Endodermal cell (in vitro differentiated cells): ENCODE measurements at regions not wholly inside any gene's neighbourhood (a gene's known extent, or its start where the extent isn't known, plus 50 kb on each side); places are given as distances from the start of the nearest gene placed in this dataset.

Source experiments
- DNase-seq: peaks from one replicate; pipeline ENCODE4 v3.0.0-alpha.2; 2017
- H3K27ac ChIP-seq: 2 replicates; pipeline ENCODE4 v1.5.1; 2013; ENCODE audit warnings: mild to moderate bottlenecking, low read depth, low read length, moderate library complexity
- H3K27me3 ChIP-seq: 2 replicates; pipeline ENCODE4 v1.6.1; 2013; ENCODE audit warnings: mild to moderate bottlenecking, low read length, moderate library complexity; ENCODE audit not compliant: insufficient read depth, control insufficient read depth, poor library complexity, severe bottlenecking
- H3K36me3 ChIP-seq: 2 replicates; pipeline ENCODE4 v1.7.0; 2013; ENCODE audit warnings: mild to moderate bottlenecking, low read length, moderate library complexity; ENCODE audit not compliant: control insufficient read depth, insufficient read depth
- H3K4me1 ChIP-seq: one replicate; pipeline ENCODE4 v1.7.0; 2013; ENCODE audit warnings: low read length; ENCODE audit not compliant: control insufficient read depth, insufficient read depth
- H3K4me3 ChIP-seq: 2 replicates; pipeline ENCODE4 v1.5.1; 2013; ENCODE audit warnings: mild to moderate bottlenecking, low read length, moderate library complexity
- H3K9ac ChIP-seq: 2 replicates; pipeline ENCODE4 v1.6.1; 2013; ENCODE audit warnings: mild to moderate bottlenecking, low read length, moderate library complexity; ENCODE audit not compliant: poor library complexity, severe bottlenecking; ENCODE audit errors: extremely low read depth
- H3K9me3 ChIP-seq: 2 replicates; pipeline ENCODE4 v1.6.1; 2013; ENCODE audit warnings: mild to moderate bottlenecking, low read length, moderate library complexity; ENCODE audit not compliant: control insufficient read depth
- H3K27ac Mint-ChIP-seq: 2 replicates; pipeline ENCODE4 v1.8.0; 2020; ENCODE audit warnings: mixed read lengths
- H3K27me3 Mint-ChIP-seq: 2 replicates; pipeline ENCODE4 v1.8.0; 2021; ENCODE audit warnings: mild to moderate bottlenecking, mixed read lengths; ENCODE audit not compliant: insufficient read depth
- H3K36me3 Mint-ChIP-seq: 2 replicates; pipeline ENCODE4 v1.8.0; 2020; ENCODE audit warnings: low read depth, mixed read lengths
- H3K4me1 Mint-ChIP-seq: 2 replicates; pipeline ENCODE4 v1.8.0; 2020; ENCODE audit warnings: mixed read lengths
- H3K4me3 Mint-ChIP-seq: 2 replicates; pipeline ENCODE4 v1.8.0; 2020; ENCODE audit warnings: mild to moderate bottlenecking, moderate library complexity, mixed read lengths
- H3K9me3 Mint-ChIP-seq: 2 replicates; pipeline ENCODE4 v1.8.0; 2020; ENCODE audit warnings: mild to moderate bottlenecking, mixed read lengths
- WGBS, 2 experiments: methylation state at CpG; one replicate each; pipeline versions ENCODE4 v1.1.5 to v1.1.7; 2013; ENCODE audit warnings: missing lambda C conversion rate in 2 of 2, mixed read lengths in 1 of 2; ENCODE audit not compliant: insufficient coverage in 1 of 2, insufficient read length in 1 of 2; 5-methylcytosine and 5-hydroxymethylcytosine counted together
- TF ChIP-seq, protein P1 (sequence below): fragments of 200-600 bp; sonication (generic); conservative IDR thresholded peaks from 2 replicates; pipeline ENCODE4 v1.5.0; 2021; ENCODE audit warnings: antibody characterized with exemption, mild to moderate bottlenecking

DNA sequence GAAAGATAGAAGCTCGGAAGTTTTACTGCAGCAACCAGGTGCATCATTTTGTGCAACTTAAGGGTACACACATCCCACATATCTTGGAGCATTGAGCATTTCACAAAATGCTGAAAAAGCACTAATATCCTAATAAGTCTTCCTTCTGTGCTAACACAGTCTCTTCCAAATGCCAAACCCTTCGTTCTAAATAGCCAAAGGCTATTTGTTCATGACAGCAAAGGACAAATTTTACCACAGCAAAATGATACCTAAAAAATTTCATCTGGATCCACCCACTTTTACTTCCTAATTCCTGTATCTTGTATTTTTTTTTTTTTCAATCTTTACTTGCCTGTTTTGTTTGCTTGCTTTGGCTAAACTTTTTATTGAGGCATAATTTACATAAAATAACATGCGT is 435.0 kb downstream of the RND3 start:
- H3K4me3 Mint-ChIP-seq: no peak overlapping the region
- H3K9ac ChIP-seq: no peak overlapping the region
- H3K27ac ChIP-seq: no peak overlapping the region
- 90 to 100% methylated on average over 2 of the region's 3 CpGs for WGBS, 2 experiments
- H3K4me3 ChIP-seq: no peak overlapping the region
- no peak for DNase-seq
- no peaks in the 10 kb centered on the region for H3K9me3 Mint-ChIP-seq
- H3K27ac Mint-ChIP-seq: no peak overlapping the region
- no peaks in the 10 kb centered on the region for H3K27me3 Mint-ChIP-seq
- no peaks in the 10 kb centered on the region for H3K4me1 Mint-ChIP-seq
- H3K36me3 Mint-ChIP-seq: no peaks in the 10 kb centered on the region
- TF ChIP-seq, protein P1, sequence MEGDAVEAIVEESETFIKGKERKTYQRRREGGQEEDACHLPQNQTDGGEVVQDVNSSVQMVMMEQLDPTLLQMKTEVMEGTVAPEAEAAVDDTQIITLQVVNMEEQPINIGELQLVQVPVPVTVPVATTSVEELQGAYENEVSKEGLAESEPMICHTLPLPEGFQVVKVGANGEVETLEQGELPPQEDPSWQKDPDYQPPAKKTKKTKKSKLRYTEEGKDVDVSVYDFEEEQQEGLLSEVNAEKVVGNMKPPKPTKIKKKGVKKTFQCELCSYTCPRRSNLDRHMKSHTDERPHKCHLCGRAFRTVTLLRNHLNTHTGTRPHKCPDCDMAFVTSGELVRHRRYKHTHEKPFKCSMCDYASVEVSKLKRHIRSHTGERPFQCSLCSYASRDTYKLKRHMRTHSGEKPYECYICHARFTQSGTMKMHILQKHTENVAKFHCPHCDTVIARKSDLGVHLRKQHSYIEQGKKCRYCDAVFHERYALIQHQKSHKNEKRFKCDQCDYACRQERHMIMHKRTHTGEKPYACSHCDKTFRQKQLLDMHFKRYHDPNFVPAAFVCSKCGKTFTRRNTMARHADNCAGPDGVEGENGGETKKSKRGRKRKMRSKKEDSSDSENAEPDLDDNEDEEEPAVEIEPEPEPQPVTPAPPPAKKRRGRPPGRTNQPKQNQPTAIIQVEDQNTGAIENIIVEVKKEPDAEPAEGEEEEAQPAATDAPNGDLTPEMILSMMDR: no peak
- H3K36me3 ChIP-seq: no peaks in the 10 kb centered on the region
- H3K4me1 ChIP-seq: no peaks in the 10 kb centered on the region
- no peaks in the 10 kb centered on the region for H3K27me3 ChIP-seq
- H3K9me3 ChIP-seq: no peaks in the 10 kb centered on the region

DNA sequence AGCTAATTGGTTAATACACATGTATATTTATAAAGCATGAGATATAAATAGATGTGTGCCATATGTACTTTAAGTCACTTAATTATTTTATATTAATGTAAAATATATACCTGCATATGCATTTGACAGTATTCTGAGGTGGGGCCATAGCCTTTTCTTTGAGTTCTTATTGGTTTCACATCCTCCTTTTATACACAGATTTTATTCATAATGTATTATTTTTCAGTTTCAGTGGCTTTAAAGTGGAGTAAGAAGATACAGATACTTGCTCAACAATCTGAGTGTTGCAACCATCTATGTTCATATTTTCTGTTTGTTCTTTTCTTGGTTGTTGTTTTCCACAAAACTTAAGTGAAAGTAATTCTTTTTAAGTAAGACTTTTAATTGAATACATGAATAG is 436.5 kb downstream of the RND3 start:
- TF ChIP-seq, protein P1: no peak
- Mint-ChIP-seq H3K27ac (no peak overlapping the region), H3K4me3 (no peak overlapping the region), H3K36me3 (no peaks in the 10 kb centered on the region), H3K27me3 (no peaks in the 10 kb centered on the region), H3K9me3 (no peaks in the 10 kb centered on the region), H3K4me1 (no peaks in the 10 kb centered on the region)
- H3K27ac ChIP-seq: no peak overlapping the region
- H3K27me3 ChIP-seq: no peaks in the 10 kb centered on the region
- no peaks in the 10 kb centered on the region for H3K4me1 ChIP-seq
- H3K9ac ChIP-seq: no peak overlapping the region
- no peak overlapping the region for H3K4me3 ChIP-seq
- no peaks in the 10 kb centered on the region for H3K9me3 ChIP-seq
- no peak for DNase-seq
- H3K36me3 ChIP-seq: no peaks in the 10 kb centered on the region

DNA sequence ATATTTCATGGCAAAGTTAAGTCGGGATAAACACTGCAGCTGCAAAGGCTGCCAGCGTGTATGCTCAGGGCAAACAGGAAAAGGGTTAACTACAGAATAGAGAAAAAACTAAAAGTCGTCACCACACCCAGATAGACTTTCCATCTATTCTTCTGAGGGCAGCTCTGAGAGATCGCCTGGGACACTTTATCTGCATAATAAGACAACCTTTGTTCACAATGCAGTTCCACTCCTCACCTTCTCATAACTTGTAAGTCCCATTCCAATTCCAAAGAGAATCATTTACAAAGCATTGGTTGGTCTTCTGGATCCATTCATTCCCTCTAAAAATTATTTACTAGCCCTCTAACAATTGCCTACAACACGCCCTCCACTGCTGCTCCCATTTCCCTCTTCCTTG is 437.4 kb downstream of the RND3 start:
- Histone ChIP-seq H3K27me3 (no peaks in the 10 kb centered on the region), H3K27ac (no peak overlapping the region), H3K4me3 (no peak overlapping the region), H3K9me3 (no peaks in the 10 kb centered on the region), H3K4me1 (no peaks in the 10 kb centered on the region), H3K36me3 (no peaks in the 10 kb centered on the region), H3K9ac (no peak overlapping the region)
- no peaks in the 10 kb centered on the region for H3K4me1 Mint-ChIP-seq
- no peak for DNase-seq
- no peak overlapping the region for H3K27ac Mint-ChIP-seq
- TF ChIP-seq, protein P1: no peak
- 90 to 95% methylated on average over 3 to 5 of the region's 5 CpGs for WGBS, 2 experiments
- H3K4me3 Mint-ChIP-seq: no peak overlapping the region
- H3K36me3 Mint-ChIP-seq: no peaks in the 10 kb centered on the region
- no peaks in the 10 kb centered on the region for H3K27me3 Mint-ChIP-seq
- H3K9me3 Mint-ChIP-seq: no peaks in the 10 kb centered on the region
